Upper lobe of right lung (tissue), 1 donor: ENCODE measurements at regions not wholly inside any gene's neighbourhood (a gene's known extent, or its start where the extent isn't known, plus 50 kb on each side); places are given as distances from the start of the nearest gene placed in this dataset.

ENCODE experiments used
- ATAC-seq: fragments of 200-7000 bp; cut with Tn5 transposase; one replicate; pipeline ENCODE4 v1.9.1; 2020; ENCODE audit warnings: mild to moderate bottlenecking, moderate library complexity
- DNase-seq: peaks from one replicate; pipeline ENCODE4 v3.0.0-alpha.2; 2020
- H3K27ac ChIP-seq: fragments of 200-600 bp; one replicate; pipeline ENCODE4 v1.8.0; 2022
- H3K27me3 ChIP-seq: fragments of 200-600 bp; one replicate; pipeline ENCODE4 v1.8.0; 2022; ENCODE audit warnings: mild to moderate bottlenecking
- H3K36me3 ChIP-seq: fragments of 200-600 bp; one replicate; pipeline ENCODE4 v1.8.0; 2022
- H3K4me1 ChIP-seq: fragments of 200-600 bp; one replicate; pipeline ENCODE4 v1.8.0; 2022
- H3K4me3 ChIP-seq: fragments of 200-600 bp; one replicate; pipeline ENCODE4 v1.8.0; 2022; ENCODE audit warnings: mild to moderate bottlenecking
- H3K9me3 ChIP-seq: fragments of 200-600 bp; one replicate; pipeline ENCODE4 v1.8.0; 2022
- CTCF ChIP-seq: fragments of 200-600 bp; IDR thresholded peaks from one replicate; pipeline ENCODE4 v1.8.0; 2022; ENCODE audit warnings: antibody characterized with exemption
- intact Hi-C: fragments of 100-400 bp; cut with DNase I; formaldehyde crosslinking; loops from one replicate; pipeline ENCODE4 v1.11.0; 2022
- donor health status: DM: no; HTN: yes; CAD: no; lungs with severe emphysema.

- H3K27me3 ChIP-seq: peaks cover 72% of the 10 kb centered on the region
- DNase-seq (no peak), ATAC-seq (peak; percentile 13)
- intact Hi-C loops: no loop called here
- no peak for TF ChIP-seq CTCF
- H3K36me3 ChIP-seq: no peaks in the 10 kb centered on the region
- no peak overlapping the region for H3K4me3 ChIP-seq
- no peaks in the 10 kb centered on the region for H3K4me1 ChIP-seq
- no peak overlapping the region for H3K27ac ChIP-seq
- no peaks in the 10 kb centered on the region for H3K9me3 ChIP-seq
Observed at GRCh38 chr6:27565839-27566779, 93.2 kb upstream of the ZNF184 start.

- DNase-seq: no peak
- Histone ChIP-seq H3K4me3 (no peak overlapping the region), H3K9me3 (no peaks in the 10 kb centered on the region), H3K36me3 (no peaks in the 10 kb centered on the region), H3K27ac (no peak overlapping the region), H3K27me3 (peaks cover 96% of the 10 kb centered on the region), H3K4me1 (no peaks in the 10 kb centered on the region)
- intact Hi-C loops: no loop called here
- ATAC-seq: no peak
- no peak for TF ChIP-seq CTCF
Observed at GRCh38 chr6:27562027-27562410, 89.1 kb upstream of the ZNF184 start.

- no peak for TF ChIP-seq CTCF
- no peaks in the 10 kb centered on the region for H3K9me3 ChIP-seq
- H3K36me3 ChIP-seq: no peaks in the 10 kb centered on the region
- no peak overlapping the region for H3K4me3 ChIP-seq
- intact Hi-C loops: no loop called here
- H3K27me3 ChIP-seq: peaks cover 97% of the 10 kb centered on the region
- DNase-seq: no peak
- H3K27ac ChIP-seq: no peak overlapping the region
- no peaks in the 10 kb centered on the region for H3K4me1 ChIP-seq
- ATAC-seq: no peak
Observed at GRCh38 chr6:27558028-27558724, 85.3 kb upstream of the ZNF184 start.

GRCh38 chr6:27556406-27556805 is 83.5 kb upstream of the ZNF184 start:
- H3K4me1 ChIP-seq: no peaks in the 10 kb centered on the region
- intact Hi-C loops: no loop called here
- peaks cover 94% of the 10 kb centered on the region for H3K27me3 ChIP-seq
- no peaks in the 10 kb centered on the region for H3K36me3 ChIP-seq
- TF ChIP-seq CTCF: no peak
- H3K27ac ChIP-seq: no peak overlapping the region
- no peak overlapping the region for H3K4me3 ChIP-seq
- DNase-seq (no peak), ATAC-seq (no peak)
- no peaks in the 10 kb centered on the region for H3K9me3 ChIP-seq

GRCh38 chr6:27553123-27553904 is 80.4 kb upstream of the ZNF184 start:
- Histone ChIP-seq H3K27me3 (peaks cover 97% of the 10 kb centered on the region), H3K27ac (no peak overlapping the region), H3K4me3 (no peak overlapping the region), H3K9me3 (no peaks in the 10 kb centered on the region), H3K4me1 (no peaks in the 10 kb centered on the region), H3K36me3 (no peaks in the 10 kb centered on the region)
- no peak for TF ChIP-seq CTCF
- DNase-seq (no peak), ATAC-seq (no peak)
- intact Hi-C loops: no loop called here
